Sigmoid colon (tissue), 4 donors: ENCODE measurements at regions not wholly inside any gene's neighbourhood (a gene's known extent, or its start where the extent isn't known, plus 50 kb on each side); places are given as distances from the start of the nearest gene placed in this dataset.
"Not testable (repeated sequence)": the region's sequence is repeated elsewhere in the genome, so short reads cannot be mapped to it uniquely, and the experiment has no call there.

Experiments used
- CTCF ChIP-seq, 4 experiments: fragments of 450-650 bp in 3 of 4; fragments of 200-600 bp in 1 of 4; IDR thresholded peaks; one replicate each; pipeline ENCODE4 v1.5.1; 2016 to 2019; ENCODE audit warnings: antibody characterized with exemption in 4 of 4, mild to moderate bottlenecking in 3 of 4, moderate library complexity in 2 of 4
- EP300 ChIP-seq, 4 donors: sonication (generic); formaldehyde crosslinking; IDR thresholded peaks; one replicate each; pipeline ENCODE4 v1.6.1; 2017; ENCODE audit warnings: antibody characterized with exemption in 4 of 4
- POLR2A ChIP-seq, 2 donors: fragments of 450-650 bp; IDR thresholded peaks; one replicate each; pipeline ENCODE4 v1.6.1; 2016; ENCODE audit warnings: antibody characterized with exemption in 2 of 2, mild to moderate bottlenecking in 2 of 2, moderate library complexity in 2 of 2

- not testable (repeated sequence) for TF ChIP-seq EP300, CTCF, POLR2A (IDR thresholded peaks at IDR 0.05)
Measured at GRCh38 chr5:142230949-142231348, 93.9 kb downstream of the SPRY4 start.
